HG02870 (cell line): ENCODE measurements at regions not wholly inside any gene's neighbourhood (a gene's known extent, or its start where the extent isn't known, plus 50 kb on each side); places are given as distances from the start of the nearest gene placed in this dataset.

ENCODE experiments used
- ATAC-seq: cut with Tn5 transposase; IDR thresholded peaks from one replicate; pipeline ENCODE4 v1.9.1; 2021; ENCODE audit warnings: mild to moderate bottlenecking, moderate library complexity; ENCODE audit not compliant: unreplicated experiment

DNA sequence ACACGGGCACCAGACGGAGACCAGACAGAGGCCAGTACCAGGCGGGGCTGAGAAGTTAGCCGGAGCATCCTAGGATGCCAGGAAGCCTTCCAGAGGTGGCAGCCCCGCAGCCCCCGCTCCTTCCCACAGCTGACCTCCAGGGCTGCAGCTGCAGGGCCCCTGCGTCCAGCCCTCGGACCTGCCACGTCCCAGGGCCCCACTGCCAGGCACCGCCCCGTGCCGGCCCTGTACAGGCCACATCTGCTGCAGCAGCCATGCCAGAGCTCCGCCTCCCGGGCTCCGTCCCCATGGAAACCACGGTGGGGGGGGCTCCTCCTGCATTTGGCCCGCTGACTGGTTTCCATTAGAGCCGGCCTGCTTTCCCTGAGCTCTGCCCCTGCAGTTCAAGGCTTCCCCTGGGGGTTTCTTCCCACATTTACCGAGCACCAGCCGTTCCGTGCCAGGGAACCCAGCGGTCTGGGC, 62.5 kb upstream of the PPARA start:
- no peak for ATAC-seq

DNA sequence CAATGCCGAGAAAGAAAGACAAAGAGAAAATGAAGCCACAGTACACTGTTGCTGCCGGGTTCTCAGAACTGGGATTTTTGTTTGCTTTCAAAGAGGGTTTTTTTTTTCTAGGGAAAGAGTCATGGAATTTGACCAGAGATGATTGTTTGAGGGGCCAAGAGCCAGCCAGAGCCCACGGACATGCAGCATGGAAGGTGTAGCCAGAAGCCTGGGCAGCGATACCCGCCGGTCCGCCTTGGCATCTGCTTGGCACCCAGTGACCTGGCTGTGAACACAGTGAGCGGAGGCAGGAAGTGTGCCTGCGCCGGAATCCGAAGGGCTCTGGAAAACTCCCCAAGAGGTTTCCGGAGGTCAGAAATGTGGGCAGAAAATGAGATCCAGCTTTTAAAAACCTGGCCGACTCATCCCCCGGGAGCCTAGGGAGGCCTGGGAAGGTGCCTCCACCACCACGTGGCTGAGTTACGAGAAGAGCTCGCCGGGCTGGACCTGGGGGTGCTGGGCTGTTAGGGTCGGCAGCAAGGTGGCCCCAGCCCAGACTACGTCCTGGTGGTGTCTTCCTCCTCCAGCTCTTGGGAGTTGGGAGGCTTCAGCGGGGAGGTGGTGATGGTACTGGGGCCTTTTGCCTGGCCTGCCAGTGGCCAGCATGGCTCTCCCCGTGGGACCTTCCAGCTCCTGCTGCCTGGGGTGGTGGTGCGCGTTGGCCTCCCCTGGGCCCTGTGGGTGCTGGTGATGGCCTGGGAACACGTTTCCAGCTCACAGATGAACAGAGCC, 61.6 kb upstream of the PPARA start:
- no peak for ATAC-seq

DNA sequence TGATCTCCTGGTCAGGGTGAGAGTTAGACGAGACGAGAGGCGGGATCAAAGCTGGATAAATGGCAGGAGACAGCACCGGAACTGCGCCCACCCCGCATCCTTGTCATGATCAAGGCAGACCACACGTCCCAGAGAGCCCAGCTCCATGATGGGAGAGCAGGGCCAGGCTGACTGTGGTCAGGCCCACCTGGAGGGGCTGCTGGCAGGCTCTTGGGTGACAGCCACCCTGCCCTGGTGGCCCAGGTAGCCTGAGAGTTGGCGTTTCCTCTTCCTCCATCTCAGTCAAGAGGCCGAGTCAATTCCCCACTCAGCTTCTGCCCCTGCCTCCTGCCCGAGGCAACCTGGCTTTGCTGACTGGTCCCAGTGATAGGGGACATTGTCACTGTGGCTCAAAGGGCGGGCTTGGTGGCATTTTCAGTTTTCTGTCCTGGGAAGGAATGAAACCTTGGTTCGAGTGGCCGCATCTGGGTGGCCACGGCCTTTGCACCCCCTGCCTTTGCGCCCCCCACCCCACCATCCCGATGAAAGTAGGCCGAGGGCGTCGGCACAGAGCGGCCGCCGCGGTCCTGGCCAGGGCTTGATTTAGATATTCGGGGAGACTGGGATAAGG, 60.8 kb upstream of the PPARA start:
- no peak for ATAC-seq

DNA sequence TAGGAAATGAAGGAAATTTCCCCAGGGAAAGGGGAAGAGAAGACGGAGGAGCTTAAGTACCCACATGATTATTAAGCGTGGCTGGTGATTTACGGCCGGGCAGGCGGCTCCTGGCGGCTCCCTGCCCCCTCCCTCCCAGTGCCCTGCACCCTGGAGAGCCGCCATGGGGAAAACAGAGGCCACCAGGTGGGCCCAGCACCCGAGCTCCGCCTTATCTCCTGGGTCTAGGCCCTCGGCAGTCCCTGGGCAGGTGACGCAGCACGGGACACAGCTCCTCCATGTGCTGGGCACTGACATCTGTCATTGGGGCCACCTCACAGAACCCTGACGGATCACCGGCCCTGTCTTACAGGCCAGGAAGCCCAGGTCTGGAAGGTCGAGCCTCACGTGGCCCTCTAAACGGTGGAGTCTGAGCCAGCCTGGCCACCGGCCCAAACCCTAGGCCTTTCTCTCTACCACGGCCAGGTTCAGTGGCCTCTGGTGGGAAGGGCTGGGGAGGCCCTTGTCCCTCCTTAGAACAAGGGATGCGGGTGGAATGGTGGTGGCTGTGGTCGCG, 60.2 kb upstream of the PPARA start:
- ATAC-seq, result no peak

DNA sequence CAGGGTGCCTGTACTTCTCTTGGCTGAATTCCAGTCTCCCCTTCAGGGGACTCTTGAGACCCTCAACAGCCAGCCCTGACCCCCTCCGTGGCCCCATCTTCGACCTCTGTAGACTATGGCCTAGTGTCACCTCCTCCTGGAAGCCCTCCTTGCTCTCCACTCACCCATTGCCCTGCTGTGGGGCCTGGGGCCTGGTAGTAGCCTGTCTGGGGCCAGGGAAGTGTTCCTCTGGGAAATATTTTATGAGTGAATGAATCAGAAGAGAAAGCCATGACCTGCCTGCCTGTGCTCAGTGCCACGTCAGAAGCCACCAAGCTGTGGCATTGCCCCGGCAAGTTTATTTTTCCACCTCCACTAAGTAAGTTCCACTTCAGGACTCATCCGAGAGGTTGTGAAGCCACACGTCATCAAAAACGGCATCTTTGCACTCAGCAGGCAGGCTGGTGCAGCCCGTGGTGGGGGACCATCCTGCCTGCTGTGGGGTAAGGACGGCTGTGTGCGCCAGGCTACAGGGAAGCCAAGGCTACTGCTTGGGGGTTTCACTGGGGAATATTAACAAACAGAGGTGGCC, 59.6 kb upstream of the PPARA start:
- no peak for ATAC-seq

DNA sequence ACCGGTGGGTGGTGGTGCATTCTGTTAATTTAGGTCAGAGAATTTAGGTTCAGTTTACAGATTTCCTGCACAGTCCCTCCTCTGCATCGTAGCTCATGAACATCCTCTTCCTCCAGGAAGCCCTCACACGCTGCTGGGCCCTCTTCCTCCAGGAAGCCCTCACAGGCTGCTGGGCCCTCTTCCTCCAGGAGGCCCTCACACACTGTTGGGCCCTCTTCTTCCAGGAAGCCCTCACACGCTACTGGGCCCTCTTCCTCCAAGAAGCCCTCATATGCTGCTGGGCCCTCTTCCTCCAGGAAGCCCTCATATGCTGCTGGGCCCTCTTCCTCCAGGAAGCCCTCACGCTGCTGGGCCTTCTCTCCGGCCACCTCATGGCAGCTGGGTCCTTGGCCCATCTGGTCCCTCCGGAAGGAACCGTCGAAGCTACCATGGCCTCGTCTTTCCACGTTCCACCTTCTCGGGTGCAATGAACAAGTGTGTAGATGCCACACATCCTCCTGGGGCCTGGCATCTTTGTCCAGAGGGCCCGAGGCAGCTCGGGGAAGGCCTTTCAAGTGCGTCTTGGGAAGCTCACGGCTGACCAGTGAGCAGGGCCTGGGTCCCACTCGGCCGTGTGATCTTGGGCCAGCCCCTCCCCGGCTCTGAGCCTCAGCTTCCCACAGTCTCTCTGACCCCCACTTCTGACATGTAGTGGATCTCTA, 58.9 kb upstream of the PPARA start:
- no peak for ATAC-seq

DNA sequence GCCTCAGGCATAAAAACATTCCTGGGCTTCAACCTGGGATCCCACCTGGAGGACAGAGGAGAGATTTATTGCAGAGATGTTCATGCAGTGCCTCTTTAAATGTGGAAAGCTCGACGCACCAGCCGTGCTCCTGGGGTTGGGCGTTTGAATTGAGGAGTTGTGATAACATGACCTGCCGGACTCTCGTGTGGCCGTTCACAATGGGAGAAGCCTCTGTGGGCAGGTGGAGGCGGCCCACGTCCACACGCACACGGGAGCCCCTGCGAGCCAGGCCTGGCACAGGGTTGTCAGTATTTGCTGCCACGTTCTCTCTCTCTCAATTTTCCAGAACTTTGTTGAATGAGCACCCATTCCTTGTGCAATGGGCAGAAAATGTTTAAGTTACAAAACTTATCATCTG, 58.3 kb upstream of the PPARA start:
- ATAC-seq, result no peak

DNA sequence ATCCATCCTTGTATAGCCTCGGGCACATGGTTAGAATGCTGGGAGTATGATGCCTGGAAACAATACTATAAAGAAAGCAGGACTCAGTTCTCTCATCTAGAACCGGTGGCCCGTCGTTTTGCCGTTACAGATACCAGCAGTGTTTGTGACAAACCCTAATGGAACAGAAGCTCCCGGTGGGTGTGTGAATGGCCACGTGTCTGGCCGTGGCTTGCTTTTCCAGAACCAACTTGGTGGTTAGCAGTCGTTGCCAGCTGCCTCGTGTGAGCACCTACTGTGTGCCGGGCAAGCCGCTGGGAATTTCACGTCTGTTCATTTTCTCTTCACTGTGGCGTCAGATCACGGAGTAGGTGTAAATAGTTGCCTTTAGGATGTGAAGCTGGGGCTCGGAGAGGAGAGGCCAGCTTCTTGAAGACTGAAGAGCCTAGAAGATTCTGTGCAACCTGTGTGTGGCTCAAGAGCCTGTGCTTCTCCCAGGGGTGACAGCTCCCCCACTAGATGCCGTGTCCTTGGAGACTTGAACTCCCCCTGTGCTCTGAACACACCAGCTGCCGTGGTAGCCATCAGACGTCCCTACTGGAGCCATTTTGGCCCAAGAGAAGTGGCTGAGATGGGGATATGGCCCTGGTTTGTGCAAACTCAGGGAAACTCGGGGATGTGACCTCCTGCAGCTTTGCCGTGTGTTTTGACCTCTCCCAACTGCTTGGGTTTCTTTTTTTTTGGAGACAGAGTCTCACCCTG, 57.5 kb upstream of the PPARA start:
- no peak for ATAC-seq

DNA sequence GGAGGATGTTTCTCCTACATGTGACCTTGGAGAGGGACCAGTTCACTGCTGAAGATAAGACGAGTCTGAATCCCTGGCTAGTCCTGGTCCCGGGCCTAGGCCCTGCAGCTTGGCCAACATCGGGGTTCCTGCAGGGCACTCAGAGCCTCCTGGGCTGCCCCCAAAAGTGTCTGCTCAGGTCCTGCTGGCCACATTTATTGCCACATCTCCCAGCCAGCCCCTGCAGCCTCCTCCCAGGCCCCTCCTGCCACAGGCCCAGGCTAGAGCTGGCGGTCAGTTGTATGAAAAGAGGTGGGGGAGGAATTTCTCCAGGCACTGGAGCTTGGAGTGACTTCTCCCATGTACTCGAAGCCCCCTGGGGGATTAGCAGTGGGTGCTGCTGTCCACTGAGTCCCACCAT, 56.5 kb upstream of the PPARA start:
- no peak for ATAC-seq

DNA sequence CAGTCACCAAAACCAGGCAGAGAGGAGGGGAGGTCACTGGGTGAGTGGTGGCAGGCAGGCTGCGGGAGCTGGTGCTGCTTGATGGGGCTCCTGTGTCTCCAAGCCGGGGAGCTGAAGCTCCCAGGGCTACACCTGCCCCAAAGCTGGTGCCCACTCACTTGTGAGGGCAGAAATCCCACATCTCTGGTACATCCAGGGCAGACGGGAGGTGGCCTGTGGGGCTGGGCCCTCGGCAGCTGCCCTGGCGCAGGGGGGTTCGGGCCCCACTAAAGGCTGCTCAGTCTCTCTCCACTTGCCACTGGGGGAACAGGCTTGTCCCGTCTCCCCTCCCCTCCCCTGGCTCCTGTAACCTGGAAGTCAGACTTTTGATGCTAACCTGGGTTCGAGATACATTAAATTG, 55.6 kb upstream of the PPARA start:
- no peak for ATAC-seq

DNA sequence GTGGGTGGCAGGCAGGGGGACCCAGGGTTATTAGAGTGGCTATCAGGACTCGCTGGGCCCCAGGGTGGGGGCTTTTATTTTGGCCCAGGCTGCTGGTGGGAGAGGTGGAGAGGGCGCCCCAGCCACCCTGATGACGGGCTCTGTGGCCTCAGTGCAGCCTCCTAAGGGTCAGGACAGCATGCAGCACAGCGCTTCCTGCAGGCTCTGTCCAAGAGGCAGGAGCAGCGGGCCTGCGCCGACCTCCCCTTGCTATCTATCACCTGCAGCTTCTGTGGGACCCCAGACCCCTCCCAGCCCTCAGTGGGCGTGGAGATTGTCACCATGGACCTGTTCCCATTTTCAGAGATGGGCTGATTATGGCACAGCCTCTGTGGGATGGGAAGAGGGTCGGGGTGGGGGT, 54.3 kb upstream of the PPARA start:
- ATAC-seq, result no peak

DNA sequence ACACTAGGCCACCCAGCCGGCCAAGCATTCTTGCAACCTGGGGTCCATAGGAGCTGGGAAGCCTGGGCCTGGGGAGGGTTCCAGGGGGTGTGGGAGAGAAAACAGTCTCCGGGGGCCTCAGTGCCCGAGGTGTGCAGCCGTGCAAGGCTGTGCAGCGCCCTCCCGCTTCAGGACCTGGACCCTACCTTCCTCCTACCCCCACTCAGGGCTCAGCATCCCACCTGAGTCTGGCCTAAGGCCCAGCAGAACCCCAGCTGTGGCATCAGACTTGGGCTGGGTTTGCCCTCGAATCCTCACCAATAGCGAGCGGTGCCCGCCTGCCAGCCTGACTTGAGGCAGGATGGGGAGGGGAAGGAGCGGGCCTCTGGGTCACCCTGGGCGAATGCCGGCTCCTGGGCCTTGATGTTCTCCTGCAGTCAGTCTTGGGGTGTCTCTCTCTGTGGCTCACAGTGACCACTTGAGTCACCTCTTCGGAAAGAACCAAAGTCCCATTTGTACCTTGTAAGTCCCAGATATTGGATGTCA, 53.6 kb upstream of the PPARA start:
- ATAC-seq, result no peak

DNA sequence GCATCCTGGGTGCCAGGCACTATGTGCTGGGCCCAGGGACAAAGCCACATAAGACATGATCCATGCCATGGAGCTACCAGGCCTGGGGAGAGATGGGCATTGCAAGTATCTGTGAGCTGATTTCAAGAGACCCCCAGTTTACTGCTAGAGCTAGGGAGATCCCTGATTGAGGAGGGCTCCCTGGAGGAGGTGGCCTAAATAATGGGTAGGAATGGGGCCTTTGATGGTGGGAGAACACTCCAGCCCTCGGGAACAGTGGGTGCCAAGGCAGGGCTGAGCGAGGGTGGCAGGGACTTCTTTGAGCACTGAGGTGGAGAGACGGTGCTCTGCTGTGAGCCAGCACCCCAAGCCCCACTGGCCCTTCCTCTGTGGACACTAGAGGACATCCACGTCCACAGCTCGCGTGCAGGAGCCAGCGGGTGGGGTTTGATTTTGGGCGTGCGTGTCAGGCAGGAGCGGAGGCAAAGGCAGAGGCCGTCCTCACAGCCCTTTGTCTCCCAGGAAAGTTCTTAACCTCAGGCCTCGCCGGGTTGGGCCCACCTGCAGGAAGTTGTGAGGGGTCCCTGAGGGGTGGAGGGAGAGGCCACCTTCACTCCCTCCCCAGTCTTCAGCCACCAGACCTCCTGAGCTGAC, 52.9 kb upstream of the PPARA start:
- ATAC-seq, result no peak

DNA sequence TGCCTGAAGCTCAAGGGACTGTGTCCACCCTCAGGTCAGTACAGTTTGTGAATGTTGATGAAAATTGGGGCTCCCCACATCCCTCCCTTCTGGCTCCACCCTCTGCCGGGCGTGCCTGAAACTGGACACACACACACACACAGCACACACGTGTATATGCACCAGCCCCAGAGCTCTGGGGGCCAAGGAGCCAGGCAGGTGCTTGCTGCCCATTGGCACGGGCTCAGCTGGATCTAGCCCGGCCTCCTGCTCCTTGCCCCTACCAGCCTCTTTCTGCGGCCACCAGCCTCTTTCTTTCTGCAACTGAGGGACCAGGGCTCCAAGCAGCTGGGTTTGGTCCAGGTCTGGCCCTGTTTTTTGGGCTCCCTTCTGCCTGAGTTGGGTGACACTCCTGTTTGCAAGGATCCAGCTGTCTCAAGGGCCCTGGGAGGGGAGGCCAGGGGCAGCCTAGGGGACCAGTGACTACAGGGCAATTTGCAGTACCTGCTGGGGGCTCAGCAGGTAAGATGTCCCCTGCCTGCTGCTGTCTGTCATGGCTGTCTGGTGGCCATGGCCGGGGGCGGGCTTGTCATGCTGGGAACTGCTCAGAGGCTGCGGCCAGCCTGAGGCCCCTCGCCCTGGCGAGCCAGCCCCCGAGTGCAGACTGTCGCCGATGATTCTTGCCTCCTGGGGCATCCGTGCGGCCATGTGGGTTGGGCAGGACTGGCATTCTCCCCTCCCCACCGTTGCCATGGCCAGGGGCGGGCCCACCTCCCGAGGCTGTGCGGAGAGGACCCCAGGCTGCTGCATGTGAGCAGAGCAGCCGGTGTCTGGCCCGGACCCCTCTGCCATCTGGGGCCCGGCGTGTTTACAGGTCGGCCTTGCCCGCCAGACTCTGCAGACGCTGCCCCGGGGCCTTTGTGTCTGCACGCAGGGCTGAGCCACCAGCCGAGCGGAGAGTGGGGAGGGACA, 51.5 kb upstream of the PPARA start:
- no peak for ATAC-seq

DNA sequence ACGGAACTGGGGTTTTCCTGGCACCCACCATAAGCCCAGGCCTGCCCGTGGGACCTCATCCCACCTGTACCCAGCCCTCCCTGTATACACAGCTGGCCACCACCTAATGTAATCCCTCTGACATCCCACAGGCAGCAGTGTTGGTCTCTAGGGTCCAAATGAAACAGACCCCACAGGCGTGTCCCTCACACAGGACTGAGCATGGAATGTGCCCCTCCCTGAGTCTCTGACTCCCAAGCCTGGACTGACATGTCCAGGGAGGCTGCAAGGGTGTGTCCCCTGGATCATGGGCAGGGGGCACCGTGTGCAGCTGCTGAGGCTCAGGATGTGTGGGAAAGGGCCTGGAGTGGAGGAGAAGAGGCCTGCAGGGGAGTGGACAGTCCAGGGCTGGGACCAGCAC, 50.6 kb upstream of the PPARA start:
- no peak for ATAC-seq

DNA sequence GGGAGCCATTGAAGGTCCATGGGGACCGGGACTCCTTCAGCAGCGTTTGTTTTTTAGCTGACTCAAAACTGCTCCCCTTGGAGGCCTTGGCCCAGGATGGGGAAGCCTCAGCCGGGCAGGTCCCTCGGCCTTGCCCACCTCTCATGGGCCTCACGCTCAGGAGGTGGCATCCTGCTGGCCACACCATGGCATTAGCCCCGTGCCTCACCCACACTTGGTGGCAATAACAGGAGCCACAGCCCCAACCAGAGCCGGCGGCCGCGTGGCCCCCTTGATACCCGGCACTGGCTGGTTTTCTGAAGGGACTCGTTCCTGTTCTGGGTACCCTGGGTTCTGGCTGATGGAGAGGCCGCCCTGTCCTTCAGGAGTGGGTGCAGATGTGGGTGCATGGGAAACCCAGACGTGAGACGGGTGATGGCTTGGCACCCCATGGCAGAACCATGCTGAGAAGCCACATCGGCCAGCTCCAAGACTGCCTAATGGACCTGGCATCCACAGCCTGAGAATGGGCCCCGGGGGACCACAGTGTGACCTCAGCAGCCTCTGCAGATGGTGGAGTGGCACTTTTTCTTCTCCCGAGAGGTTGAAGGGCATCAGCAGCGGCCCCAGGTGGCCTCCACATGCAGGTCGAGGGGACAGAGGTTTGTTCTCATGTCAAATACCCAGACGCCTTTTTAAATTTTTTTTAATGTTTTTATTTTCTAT, 49.8 kb upstream of the PPARA start:
- ATAC-seq, result no peak
